ENCODE measurements at regions not wholly inside any gene's neighbourhood (a gene's known extent, or its start where the extent isn't known, plus 50 kb on each side); places are given as distances from the start of the nearest gene placed in this dataset.

DNA sequence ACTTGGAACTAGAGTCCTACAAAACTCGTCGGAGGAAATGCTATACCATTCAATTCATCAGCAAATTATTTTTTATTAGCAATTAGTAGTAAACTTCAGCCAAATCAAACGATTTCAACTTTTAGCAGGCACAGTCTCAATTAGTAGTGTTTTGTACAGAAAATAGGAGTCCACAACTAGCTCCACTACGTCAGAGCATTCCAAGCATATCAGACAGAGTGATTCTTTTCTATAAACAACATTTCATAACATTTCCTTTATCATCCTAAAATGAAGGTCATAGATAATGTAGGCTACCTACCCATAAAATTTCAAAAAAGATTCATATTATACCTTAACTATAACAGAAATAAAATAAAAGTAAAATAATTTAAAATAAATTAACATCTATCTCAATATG lies 169.9 kb downstream of the KIF18A start:
- H3K9me3 Mint-ChIP-seq: peaks cover 30% of the 10 kb centered on the region
- TF ChIP-seq, protein P1, sequence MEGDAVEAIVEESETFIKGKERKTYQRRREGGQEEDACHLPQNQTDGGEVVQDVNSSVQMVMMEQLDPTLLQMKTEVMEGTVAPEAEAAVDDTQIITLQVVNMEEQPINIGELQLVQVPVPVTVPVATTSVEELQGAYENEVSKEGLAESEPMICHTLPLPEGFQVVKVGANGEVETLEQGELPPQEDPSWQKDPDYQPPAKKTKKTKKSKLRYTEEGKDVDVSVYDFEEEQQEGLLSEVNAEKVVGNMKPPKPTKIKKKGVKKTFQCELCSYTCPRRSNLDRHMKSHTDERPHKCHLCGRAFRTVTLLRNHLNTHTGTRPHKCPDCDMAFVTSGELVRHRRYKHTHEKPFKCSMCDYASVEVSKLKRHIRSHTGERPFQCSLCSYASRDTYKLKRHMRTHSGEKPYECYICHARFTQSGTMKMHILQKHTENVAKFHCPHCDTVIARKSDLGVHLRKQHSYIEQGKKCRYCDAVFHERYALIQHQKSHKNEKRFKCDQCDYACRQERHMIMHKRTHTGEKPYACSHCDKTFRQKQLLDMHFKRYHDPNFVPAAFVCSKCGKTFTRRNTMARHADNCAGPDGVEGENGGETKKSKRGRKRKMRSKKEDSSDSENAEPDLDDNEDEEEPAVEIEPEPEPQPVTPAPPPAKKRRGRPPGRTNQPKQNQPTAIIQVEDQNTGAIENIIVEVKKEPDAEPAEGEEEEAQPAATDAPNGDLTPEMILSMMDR (IDR thresholded peaks at IDR 0.05): no peak

DNA sequence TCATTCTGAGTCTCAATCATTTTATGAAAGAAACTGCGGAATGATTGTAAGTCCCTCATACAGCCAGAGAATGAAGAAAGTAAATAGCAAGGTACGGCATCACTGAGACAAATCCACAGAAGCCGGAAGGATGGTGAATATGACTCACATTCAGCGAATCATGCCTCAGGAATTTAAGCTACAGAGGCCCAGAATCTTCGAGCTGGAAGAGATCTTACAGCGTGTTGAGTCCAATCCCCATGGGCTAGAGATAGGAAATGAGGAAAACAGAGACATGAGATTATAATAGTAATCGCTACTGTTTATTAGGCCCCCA lies 173.2 kb downstream of the KIF18A start:
- peak overlapping the region; percentile 97 for H3K27ac Mint-ChIP-seq
- peaks cover 83% of the 10 kb centered on the region for H3K4me1 Mint-ChIP-seq (ENCODE audit: low read depth)
- peak; percentile 96 for DNase-seq
- peaks cover 35% of the 10 kb centered on the region for H3K36me3 Mint-ChIP-seq (ENCODE audit: low read depth)
- H3K4me3 Mint-ChIP-seq: peak overlapping the region; percentile 70
- peaks cover 9% of the 10 kb centered on the region for H3K9me3 Mint-ChIP-seq
- TF ChIP-seq, protein P1 (IDR thresholded peaks at IDR 0.05): no peak
- H3K27me3 Mint-ChIP-seq (ENCODE audit: insufficient read depth): no peaks in the 10 kb centered on the region

More for the DNA sequence above, 169.9 kb downstream of the KIF18A start:
- H3K27ac Mint-ChIP-seq: peak overlapping the region; percentile 26
- no peaks in the 10 kb centered on the region for H3K27me3 Mint-ChIP-seq (ENCODE audit: insufficient read depth)
- DNase-seq: no peak
- H3K4me1 Mint-ChIP-seq (ENCODE audit: low read depth): peaks cover 54% of the 10 kb centered on the region
- no peak overlapping the region for H3K4me3 Mint-ChIP-seq
- peaks cover 34% of the 10 kb centered on the region for H3K36me3 Mint-ChIP-seq (ENCODE audit: low read depth)

GRCh38 chr11:27933992-27934829 lies 173.7 kb downstream of the KIF18A start:
- TF ChIP-seq, protein P1 (IDR thresholded peaks at IDR 0.05): no peak
- Mint-ChIP-seq H3K27me3 (ENCODE audit: insufficient read depth) (no peaks in the 10 kb centered on the region), H3K4me1 (ENCODE audit: low read depth) (peaks cover 89% of the 10 kb centered on the region), H3K36me3 (ENCODE audit: low read depth) (peaks cover 35% of the 10 kb centered on the region), H3K27ac (peak overlapping the region; percentile 97), H3K9me3 (peaks cover 9% of the 10 kb centered on the region), H3K4me3 (peak overlapping the region; percentile 70)
- DNase-seq: peak; percentile 100

- H3K36me3 Mint-ChIP-seq (ENCODE audit: low read depth): peaks cover 17% of the 10 kb centered on the region
- H3K27ac Mint-ChIP-seq: peak overlapping the region; percentile 97
- no peak overlapping the region; the same call in 1 of the 2 replicates for H3K4me3 Mint-ChIP-seq
- TF ChIP-seq, protein P1 (IDR thresholded peaks at IDR 0.05): no peak
- peaks cover 91% of the 10 kb centered on the region for H3K4me1 Mint-ChIP-seq (ENCODE audit: low read depth)
- no peaks in the 10 kb centered on the region for H3K9me3 Mint-ChIP-seq
- no peaks in the 10 kb centered on the region for H3K27me3 Mint-ChIP-seq (ENCODE audit: insufficient read depth)
- peak; percentile 14 for DNase-seq
These were observed 176.2 kb downstream of the KIF18A start for GRCh38 chr11:27931770-27932169.

GRCh38 chr11:27930946-27931345 lies 177.0 kb downstream of the KIF18A start:
- TF ChIP-seq, protein P1 (IDR thresholded peaks at IDR 0.05): no peak
- no peak for DNase-seq
- no peak overlapping the region for H3K4me3 Mint-ChIP-seq
- H3K9me3 Mint-ChIP-seq: no peaks in the 10 kb centered on the region
- no peaks in the 10 kb centered on the region for H3K27me3 Mint-ChIP-seq (ENCODE audit: insufficient read depth)
- H3K36me3 Mint-ChIP-seq (ENCODE audit: low read depth): peaks cover 17% of the 10 kb centered on the region
- peak overlapping the region; percentile 97 for H3K27ac Mint-ChIP-seq
- H3K4me1 Mint-ChIP-seq (ENCODE audit: low read depth): peaks cover 95% of the 10 kb centered on the region

All from HFFc6 (cell line).